GM19455 (cell line): ENCODE measurements at regions not wholly inside any gene's neighbourhood (a gene's known extent, or its start where the extent isn't known, plus 50 kb on each side); places are given as distances from the start of the nearest gene placed in this dataset.

Experiments used
- ATAC-seq: cut with Tn5 transposase; IDR thresholded peaks from one replicate; pipeline ENCODE4 v1.9.1; 2021; ENCODE audit not compliant: unreplicated experiment

GRCh38 chr18:27838225-27838624 lies 338.7 kb downstream of the CDH2 start:
- ATAC-seq, result no peak

- ATAC-seq, result no peak
Measured at GRCh38 chr18:27826101-27826500, 350.8 kb downstream of the CDH2 start.

- ATAC-seq, result no peak
Measured at GRCh38 chr18:27825689-27826088, 351.2 kb downstream of the CDH2 start.

GRCh38 chr18:27824841-27825681 lies 351.9 kb downstream of the CDH2 start:
- no peak for ATAC-seq

- ATAC-seq, result no peak
Measured at GRCh38 chr18:27824275-27824674, 352.7 kb downstream of the CDH2 start.

GRCh38 chr18:27823053-27823452 lies 353.9 kb downstream of the CDH2 start:
- no peak for ATAC-seq

- no peak for ATAC-seq
Measured at GRCh38 chr18:27808683-27809082, 368.2 kb downstream of the CDH2 start.

- ATAC-seq, result no peak
Measured at GRCh38 chr18:27803957-27804356, 373.0 kb downstream of the CDH2 start.

- peak; percentile 92 for ATAC-seq
Measured at GRCh38 chr18:27797484-27797883, 379.4 kb downstream of the CDH2 start.

GRCh38 chr18:27794181-27794926 lies 382.6 kb downstream of the CDH2 start:
- ATAC-seq, result no peak

- ATAC-seq, result no peak
Measured at GRCh38 chr18:27793013-27793785, 383.7 kb downstream of the CDH2 start.

GRCh38 chr18:27789406-27789805 lies 387.5 kb downstream of the CDH2 start:
- no peak for ATAC-seq

GRCh38 chr18:27787547-27787946 lies 389.4 kb downstream of the CDH2 start:
- no peak for ATAC-seq

- ATAC-seq, result no peak
Measured at GRCh38 chr18:27785815-27786471, 391.0 kb downstream of the CDH2 start.

- ATAC-seq, result no peak
Measured at GRCh38 chr18:27780061-27780745, 396.7 kb downstream of the CDH2 start.

- no peak for ATAC-seq
Measured at GRCh38 chr18:27778925-27779324, 398.0 kb downstream of the CDH2 start.

- no peak for ATAC-seq
Measured at GRCh38 chr18:27778441-27778840, 398.5 kb downstream of the CDH2 start.

- ATAC-seq, result no peak
Measured at GRCh38 chr18:27772081-27772480, 404.8 kb downstream of the CDH2 start.

- ATAC-seq, result no peak
Measured at GRCh38 chr18:27771571-27771970, 405.4 kb downstream of the CDH2 start.

GRCh38 chr18:27769152-27769551 lies 407.8 kb downstream of the CDH2 start:
- no peak for ATAC-seq
